T-cell (primary cell): ENCODE measurements at regions not wholly inside any gene's neighbourhood (a gene's known extent, or its start where the extent isn't known, plus 50 kb on each side); places are given as distances from the start of the nearest gene placed in this dataset.

ENCODE experiments used
- ATAC-seq, 4 experiments: fragments of 200-7000 bp in 3 of 4; fragments of 150-1000 bp in 1 of 4; cut with Tn5 transposase; replicated peaks in 1 of 4; 1 replicate in 3 of 4; 2 replicates in 1 of 4; pipeline ENCODE4 v1.10.0; 2021; ENCODE audit warnings: moderate library complexity in 3 of 4, mild to moderate bottlenecking in 2 of 4, moderate number of reproducible peaks in 1 of 4
- CTCF ChIA-PET, 2 donors: fragments of 300-600 bp; sonication (Branson Sonifier 250); formaldehyde crosslinking; loops; one replicate each; lab custom pipeline; 2022; ENCODE audit warnings: antibody characterized with exemption in 2 of 2; lab: Charles Lee
- POLR2A ChIA-PET, 2 donors: fragments of 300-600 bp; sonication (Branson Sonifier 250); formaldehyde crosslinking; loops; one replicate each; lab custom pipeline; 2022; ENCODE audit warnings: antibody characterized with exemption in 2 of 2; lab: Charles Lee
- DNase-seq, 35 experiments: peaks; one replicate each; pipeline versions ENCODE4 v3.0.0 to v3.0.0-alpha.2; 2013 to 2023
- H3K27ac ChIP-seq: one replicate; pipeline ENCODE4 v1.5.1; 2013; ENCODE audit warnings: low read length
- H3K27me3 ChIP-seq, 2 experiments: replicated peaks in 1 of 2; 1 replicate in 1 of 2; 2 replicates in 1 of 2; pipeline versions ENCODE4 v1.6.1 to v1.7.0; 2013; ENCODE audit warnings: low read length in 1 of 2, mixed read lengths in 1 of 2; ENCODE audit not compliant: control insufficient read depth in 2 of 2, insufficient read depth in 2 of 2; ENCODE audit errors: extremely low read depth in 1 of 2
- H3K36me3 ChIP-seq, 2 donors: 1 replicate in 1 of 2; 2 replicates in 1 of 2; pipeline versions ENCODE4 v1.6.1 to v1.7.0; 2013; ENCODE audit warnings: low read length in 1 of 2; ENCODE audit not compliant: control insufficient read depth in 2 of 2, insufficient read depth in 1 of 2; ENCODE audit errors: extremely low read depth in 1 of 2
- H3K4me1 ChIP-seq, 2 experiments: 1 replicate in 1 of 2; 2 replicates in 1 of 2; pipeline versions ENCODE4 v1.6.1 to v1.7.0; 2013; ENCODE audit warnings: low read length in 2 of 2, mixed read lengths in 1 of 2; ENCODE audit not compliant: insufficient read depth in 2 of 2, control insufficient read depth in 1 of 2; ENCODE audit errors: extremely low read depth in 1 of 2
- H3K4me3 ChIP-seq, 2 donors: 1 replicate in 1 of 2; 2 replicates in 1 of 2; pipeline versions ENCODE4 v1.5.1 to v1.7.0; 2013; ENCODE audit warnings: mild to moderate bottlenecking in 2 of 2, low read length in 1 of 2, moderate library complexity in 1 of 2; ENCODE audit not compliant: control insufficient read depth in 1 of 2; ENCODE audit errors: extremely low read depth in 1 of 2
- H3K9me3 ChIP-seq: 2 replicates; pipeline ENCODE4 v1.7.0; 2013
- H3K27ac Mint-ChIP-seq, 2 donors: one replicate each; pipeline ENCODE4 v1.8.0; 2020 to 2021; ENCODE audit warnings: mild to moderate bottlenecking in 2 of 2, mixed read lengths in 2 of 2
- H3K27me3 Mint-ChIP-seq, 2 donors: one replicate each; pipeline ENCODE4 v1.8.0; 2021 to 2022; ENCODE audit warnings: mixed read lengths in 2 of 2
- H3K36me3 Mint-ChIP-seq: one replicate; pipeline ENCODE4 v1.8.0; 2021; ENCODE audit warnings: mixed read lengths
- H3K4me1 Mint-ChIP-seq, 3 donors: one replicate each; pipeline ENCODE4 v1.8.0; 2020 to 2022; ENCODE audit warnings: mixed read lengths in 3 of 3, mild to moderate bottlenecking in 1 of 3
- H3K4me3 Mint-ChIP-seq, 3 donors: one replicate each; pipeline ENCODE4 v1.8.0; 2020 to 2022; ENCODE audit warnings: mild to moderate bottlenecking in 3 of 3, mixed read lengths in 3 of 3, moderate library complexity in 3 of 3
- H3K9me3 Mint-ChIP-seq, 3 donors: one replicate each; pipeline ENCODE4 v1.8.0; 2020 to 2022; ENCODE audit warnings: mixed read lengths in 3 of 3
- WGBS: methylation state at CpG from one replicate; pipeline ENCODE4 v1.1.5; 2013; ENCODE audit warnings: missing lambda C conversion rate; ENCODE audit not compliant: insufficient coverage; 5-methylcytosine and 5-hydroxymethylcytosine counted together

- Histone ChIP-seq H3K4me3 (no peak overlapping the region), H3K27me3 (no peaks in the 10 kb centered on the region), H3K9me3 (no peaks in the 10 kb centered on the region), H3K27ac (no peak overlapping the region), H3K4me1 (peaks cover 0 to 2% of the 10 kb centered on the region in 2 experiments), H3K36me3 (no peaks in the 10 kb centered on the region)
- no CpG with 5 or more reads among the region's 1 CpG for WGBS
- Mint-ChIP-seq H3K4me1 (peaks cover 0 to 7% (median 0%) of the 10 kb centered on the region in 3 donors), H3K4me3 (no peak overlapping the region), H3K9me3 (peaks cover 0 to 13% (median 0%) of the 10 kb centered on the region in 3 donors), H3K27me3 (no peaks in the 10 kb centered on the region), H3K36me3 (no peaks in the 10 kb centered on the region), H3K27ac (no peak overlapping the region)
- ATAC-seq (no peak), DNase-seq (peak in 1 of 35 experiments; percentile 9)
- ChIA-PET CTCF (interaction anchor here in 1 of 2 donors (0.7 kb wide), 2 partner anchors 80 to 373 kb away, joined by 3 to 4 read pairs; no protein-coding TSS in a partner anchor), POLR2A (no interaction called here)
These were observed 84.1 kb upstream of the NEGR1 start for GRCh38 chr1:72366466-72366865.

- peaks cover 0 to 13% (median 0%) of the 10 kb centered on the region in 3 donors for H3K9me3 Mint-ChIP-seq
- no peak overlapping the region for H3K4me3 Mint-ChIP-seq
- H3K4me1 ChIP-seq: peaks cover 0 to 2% of the 10 kb centered on the region in 2 experiments
- H3K27ac ChIP-seq: no peak overlapping the region
- ATAC-seq (no peak), DNase-seq (no peak)
- H3K27ac Mint-ChIP-seq: no peak overlapping the region
- ChIA-PET CTCF (no interaction called here), POLR2A (no interaction called here)
- WGBS: no CpG with 5 or more reads among the region's 3 CpGs
- H3K36me3 Mint-ChIP-seq: no peaks in the 10 kb centered on the region
- H3K9me3 ChIP-seq: no peaks in the 10 kb centered on the region
- no peak overlapping the region for H3K4me3 ChIP-seq
- no peaks in the 10 kb centered on the region for H3K27me3 Mint-ChIP-seq
- no peaks in the 10 kb centered on the region for H3K27me3 ChIP-seq
- peaks cover 0 to 7% (median 0%) of the 10 kb centered on the region in 3 donors for H3K4me1 Mint-ChIP-seq
- no peaks in the 10 kb centered on the region for H3K36me3 ChIP-seq
These were observed 83.4 kb upstream of the NEGR1 start for GRCh38 chr1:72365693-72366092.

DNA sequence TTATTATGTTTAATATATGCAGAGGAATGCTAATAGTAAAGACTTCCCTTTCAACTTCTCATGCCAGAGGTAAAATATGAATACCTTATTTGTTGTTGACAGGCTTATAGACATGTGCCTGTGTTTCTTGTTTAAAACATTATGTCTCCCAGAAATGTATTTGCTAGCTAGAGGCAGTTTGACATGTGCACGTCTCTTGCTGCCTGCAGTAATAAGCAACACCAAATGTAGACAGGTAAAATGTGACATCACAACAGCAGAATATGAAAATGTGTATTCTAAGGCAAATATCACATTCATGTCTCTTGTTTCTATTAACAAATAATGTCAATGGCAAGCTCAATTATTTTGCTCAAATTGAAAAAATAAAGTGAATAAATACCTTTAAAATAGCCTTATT is 80.2 kb upstream of the NEGR1 start:
- CTCF ChIA-PET: no interaction called here
- no CpG with 5 or more reads among the region's 1 CpG for WGBS
- DNase-seq (no peak), ATAC-seq (no peak)
- peaks cover 0 to 2% of the 10 kb centered on the region in 2 experiments for H3K4me1 ChIP-seq
- no peaks in the 10 kb centered on the region for H3K27me3 ChIP-seq
- no peaks in the 10 kb centered on the region for H3K9me3 ChIP-seq
- POLR2A ChIA-PET: no interaction called here
- H3K4me3 ChIP-seq: no peak overlapping the region
- Mint-ChIP-seq H3K27ac (no peak overlapping the region), H3K27me3 (no peaks in the 10 kb centered on the region), H3K4me1 (no peaks in the 10 kb centered on the region), H3K9me3 (no peaks in the 10 kb centered on the region), H3K4me3 (no peak overlapping the region), H3K36me3 (no peaks in the 10 kb centered on the region)
- H3K36me3 ChIP-seq: no peaks in the 10 kb centered on the region
- H3K27ac ChIP-seq: no peak overlapping the region

- WGBS: no CpG with 5 or more reads among the region's 1 CpG
- Mint-ChIP-seq H3K4me1 (no peaks in the 10 kb centered on the region), H3K27ac (no peak overlapping the region), H3K36me3 (no peaks in the 10 kb centered on the region), H3K4me3 (no peak overlapping the region), H3K27me3 (no peaks in the 10 kb centered on the region), H3K9me3 (peaks cover 0 to 3% (median 0%) of the 10 kb centered on the region in 3 donors)
- H3K36me3 ChIP-seq: no peaks in the 10 kb centered on the region
- H3K9me3 ChIP-seq: no peaks in the 10 kb centered on the region
- H3K27me3 ChIP-seq: no peaks in the 10 kb centered on the region
- no peak overlapping the region for H3K27ac ChIP-seq
- no peak overlapping the region for H3K4me3 ChIP-seq
- ATAC-seq: no peak
- POLR2A ChIA-PET: no interaction called here
- no peak for DNase-seq
- no peaks in the 10 kb centered on the region for H3K4me1 ChIP-seq
- CTCF ChIA-PET: no interaction called here
These were observed 75.1 kb upstream of the NEGR1 start for GRCh38 chr1:72357411-72357810.

GRCh38 chr1:72355899-72356298 is 73.6 kb upstream of the NEGR1 start:
- DNase-seq (no peak), ATAC-seq (no peak)
- H3K4me1 Mint-ChIP-seq: no peaks in the 10 kb centered on the region
- CTCF ChIA-PET: no interaction called here
- H3K27ac Mint-ChIP-seq: no peak overlapping the region
- no peaks in the 10 kb centered on the region for H3K9me3 ChIP-seq
- POLR2A ChIA-PET: no interaction called here
- H3K36me3 ChIP-seq: no peaks in the 10 kb centered on the region
- no peak overlapping the region for H3K4me3 Mint-ChIP-seq
- no peak overlapping the region for H3K27ac ChIP-seq
- H3K9me3 Mint-ChIP-seq: peaks cover 0 to 4% (median 0%) of the 10 kb centered on the region in 3 donors
- no peaks in the 10 kb centered on the region for H3K27me3 ChIP-seq
- H3K4me1 ChIP-seq: no peaks in the 10 kb centered on the region
- no CpG with 5 or more reads among the region's 3 CpGs for WGBS
- no peak overlapping the region for H3K4me3 ChIP-seq
- no peaks in the 10 kb centered on the region for H3K27me3 Mint-ChIP-seq
- H3K36me3 Mint-ChIP-seq: no peaks in the 10 kb centered on the region

- Mint-ChIP-seq H3K9me3 (peaks cover 0 to 3% (median 0%) of the 10 kb centered on the region in 3 donors), H3K4me3 (no peak overlapping the region), H3K36me3 (no peaks in the 10 kb centered on the region), H3K4me1 (no peaks in the 10 kb centered on the region), H3K27me3 (no peaks in the 10 kb centered on the region), H3K27ac (no peak overlapping the region)
- DNase-seq (no peak), ATAC-seq (no peak)
- H3K4me1 ChIP-seq: no peaks in the 10 kb centered on the region
- no peaks in the 10 kb centered on the region for H3K9me3 ChIP-seq
- POLR2A ChIA-PET: no interaction called here
- no CpG with 5 or more reads among the region's 1 CpG for WGBS
- CTCF ChIA-PET: no interaction called here
- no peak overlapping the region for H3K27ac ChIP-seq
- no peaks in the 10 kb centered on the region for H3K27me3 ChIP-seq
- H3K4me3 ChIP-seq: no peak overlapping the region
- no peaks in the 10 kb centered on the region for H3K36me3 ChIP-seq
These were observed 59.3 kb upstream of the NEGR1 start for GRCh38 chr1:72341661-72342060.

- Histone ChIP-seq H3K4me3 (no peak overlapping the region), H3K27me3 (no peaks in the 10 kb centered on the region), H3K4me1 (no peaks in the 10 kb centered on the region), H3K27ac (no peak overlapping the region), H3K9me3 (no peaks in the 10 kb centered on the region), H3K36me3 (no peaks in the 10 kb centered on the region)
- CTCF ChIA-PET: no interaction called here
- H3K4me3 Mint-ChIP-seq: no peak overlapping the region
- ATAC-seq: no peak
- H3K27ac Mint-ChIP-seq: no peak overlapping the region
- no peaks in the 10 kb centered on the region for H3K36me3 Mint-ChIP-seq
- no peaks in the 10 kb centered on the region for H3K4me1 Mint-ChIP-seq
- no CpG with 5 or more reads among the region's 1 CpG for WGBS
- DNase-seq: no peak
- H3K9me3 Mint-ChIP-seq: peaks cover 0 to 3% (median 0%) of the 10 kb centered on the region in 3 donors
- H3K27me3 Mint-ChIP-seq: no peaks in the 10 kb centered on the region
- POLR2A ChIA-PET: no interaction called here
These were observed 54.4 kb upstream of the NEGR1 start for GRCh38 chr1:72336776-72337175.
